K562 (cell line): ENCODE measurements at regions not wholly inside any gene's neighbourhood (a gene's known extent, or its start where the extent isn't known, plus 50 kb on each side); places are given as distances from the start of the nearest gene placed in this dataset.
A peak's percentile ranks its signal among the peaks of the same experiment; 100 is the strongest.
"Not testable (repeated sequence)": the region's sequence is repeated elsewhere in the genome, so short reads cannot be mapped to it uniquely, and the experiment has no call there.

Source experiments
- ATAC-seq: fragments of 200-7000 bp; cut with Tn5 transposase; 3 replicates; pipeline ENCODE4 v1.9.1; 2020; ENCODE audit warnings: moderate library complexity
- BruUV-seq: library from RNA; stranded (reverse); fragments of 400-500 nt; replicated peaks from 2 replicates; lab custom pipeline; 2021; lab: Mats Ljungman, UMichigan
- CTCF ChIA-PET: fragments of 300-600 bp; formaldehyde crosslinking; extraction: SDS; loops from one replicate; lab custom pipeline; 2021; ENCODE audit warnings: low intra/inter-chr PET ratio; lab: Yijun Ruan, JAX
- POLR2A ChIA-PET: fragments of 300-600, 350-650 bp; sonication (Branson Sonifier 250); formaldehyde crosslinking; extraction: SDS; loops from one replicate; lab custom pipeline; 2021; ENCODE audit warnings: antibody characterized with exemption, inconsistent platforms; lab: Yijun Ruan, JAX
- DNase-seq, 4 experiments: peaks; one replicate each; pipeline versions ENCODE4 v3.0.0 to v3.0.0-alpha.2; 2011 to 2018; ENCODE audit warnings: low spot score in 3 of 4, mixed read lengths in 3 of 4; ENCODE audit errors: extremely low read depth in 1 of 4
- FAIRE-seq: peaks from 2 replicates; lab custom pipeline; 2011; peaks lifted over from hg19 to GRCh38; lab: Jason Lieb, UNC
- H2AFZ ChIP-seq: 2 replicates; pipeline ENCODE4 v1.6.0; 2011; ENCODE audit warnings: low read depth, low read length, control low read depth, inconsistent platforms
- H3K27ac ChIP-seq: fragments of 200-600 bp; 3 replicates; pipeline ENCODE4 v1.8.0; 2011; ENCODE audit warnings: low read depth, mild to moderate bottlenecking, control low read depth, inconsistent platforms, low read length, moderate library complexity, mixed read lengths; ENCODE audit errors: extremely low read depth
- H3K27me3 ChIP-seq, 2 experiments: fragments of 300-600 bp in 1 of 2; 2 replicates in 1 of 2; 3 replicates in 1 of 2; pipeline versions ENCODE4 v1.6.0 to v1.8.0; 2011; ENCODE audit warnings: inconsistent platforms in 2 of 2, low read length in 2 of 2, mild to moderate bottlenecking in 1 of 2, mixed read lengths in 1 of 2, moderate library complexity in 1 of 2; ENCODE audit not compliant: control insufficient read depth in 2 of 2, insufficient read depth in 2 of 2
- H3K36me3 ChIP-seq: fragments of 300-600 bp; 3 replicates; pipeline ENCODE4 v1.8.0; 2011; ENCODE audit warnings: mild to moderate bottlenecking, low read length, inconsistent platforms; ENCODE audit not compliant: control insufficient read depth, insufficient read depth
- H3K4me1 ChIP-seq, 2 experiments: fragments of 200-600 bp in 1 of 2; replicated peaks in 1 of 2; 2 replicates in 1 of 2; 3 replicates in 1 of 2; pipeline versions ENCODE4 v1.5.1 to v1.8.0; 2011; ENCODE audit warnings: inconsistent platforms in 2 of 2, low read length in 2 of 2, mild to moderate bottlenecking in 1 of 2, mixed read lengths in 1 of 2, moderate library complexity in 1 of 2; ENCODE audit not compliant: control insufficient read depth in 2 of 2, insufficient read depth in 2 of 2
- H3K4me2 ChIP-seq: 2 replicates; pipeline ENCODE4 v1.6.1; 2011; ENCODE audit warnings: low read length, control low read depth, inconsistent platforms, mixed read lengths; ENCODE audit not compliant: insufficient read depth
- H3K4me3 ChIP-seq: fragments of 200-600 bp; sonication (generic), shearing (Covaris generic); 2 replicates; pipeline ENCODE4 v1.5.1; 2016; ENCODE audit warnings: control low read depth, inconsistent platforms
- H3K79me2 ChIP-seq: fragments of 200-600 bp; 3 replicates; pipeline ENCODE4 v1.8.0; 2011; ENCODE audit warnings: low read length, inconsistent platforms; ENCODE audit not compliant: control insufficient read depth, insufficient read depth
- H3K9ac ChIP-seq, 2 experiments: 2 replicates each; pipeline versions ENCODE4 v1.6.0 to v1.6.1; 2011; ENCODE audit warnings: low read depth in 2 of 2, low read length in 2 of 2, control low read depth in 1 of 2, inconsistent platforms in 1 of 2, mild to moderate bottlenecking in 1 of 2, mixed read lengths in 1 of 2; ENCODE audit not compliant: insufficient read depth in 1 of 2
- H3K9me1 ChIP-seq: one replicate; pipeline ENCODE4 v1.6.0; 2011; ENCODE audit warnings: inconsistent platforms, mild to moderate bottlenecking, low read length, moderate library complexity; ENCODE audit not compliant: control insufficient read depth, insufficient read depth
- H3K9me3 ChIP-seq: replicated peaks from 2 replicates; pipeline ENCODE4 v1.5.1; 2011; ENCODE audit warnings: low read depth, low read length, inconsistent platforms; ENCODE audit not compliant: control insufficient read depth, insufficient read depth
- H4K20me1 ChIP-seq: replicated peaks from 2 replicates; pipeline ENCODE4 v1.6.1; 2011; ENCODE audit warnings: low read length, inconsistent platforms, mixed read lengths; ENCODE audit not compliant: control insufficient read depth, insufficient read depth
- ARID1B ChIP-seq: fragments of 450-650 bp; IDR thresholded peaks from 2 replicates; pipeline ENCODE4 v1.6.1; 2016; ENCODE audit warnings: antibody characterized with exemption, mild to moderate bottlenecking, inconsistent platforms
- DIDO1 ChIP-seq: fragments of 450-650 bp; IDR thresholded peaks from 2 replicates; pipeline ENCODE4 v1.6.1; 2016; ENCODE audit warnings: low read depth, missing biosample characterization, missing genetic modification characterization
- HMG20B ChIP-seq: fragments of 250-450 bp; sonication (Bioruptor Pico); IDR thresholded peaks from 2 replicates; pipeline ENCODE4 v1.5.0; 2021; ENCODE audit warnings: mild to moderate bottlenecking
- NFXL1 ChIP-seq: fragments of 450-650 bp; formaldehyde crosslinking; IDR thresholded peaks from 2 replicates; pipeline ENCODE4 v1.4.0; 2021; ENCODE audit warnings: mild to moderate bottlenecking
- PHB2 ChIP-seq: fragments of 450-650 bp; IDR thresholded peaks from 2 replicates; pipeline ENCODE4 v1.6.1; 2017; ENCODE audit warnings: low read depth
- SMC3 ChIP-seq: conservative IDR thresholded peaks from 2 replicates; pipeline ENCODE4 v1.6.1; 2011; ENCODE audit warnings: low read depth, low read length, improper control_type of control experiment; ENCODE audit not compliant: insufficient read depth
- TCF3 ChIP-seq: sonication (generic); formaldehyde crosslinking; IDR thresholded peaks from 2 replicates; pipeline ENCODE4 v1.4.0; 2020; ENCODE audit warnings: mild to moderate bottlenecking, missing genetic modification reagents
- ZNF316 ChIP-seq: fragments of 450-650 bp; IDR thresholded peaks from 2 replicates; pipeline ENCODE4 v1.6.1; 2016
- ZNF324 ChIP-seq: fragments of 250-450 bp; sonication (Bioruptor Pico); IDR thresholded peaks from 2 replicates; pipeline ENCODE4 v1.4.0; 2020; ENCODE audit warnings: mild to moderate bottlenecking
- WGBS: fragments of 100-300 bp; shearing (Covaris generic); methylation state at CpG from one replicate; pipeline ENCODE4 v1.1.6; 2016; ENCODE audit warnings: low coverage, mixed read lengths; ENCODE audit not compliant: insufficient coverage; ENCODE audit errors: missing lambda C conversion rate; 5-methylcytosine and 5-hydroxymethylcytosine counted together
- in situ Hi-C: fragments of 300-500 bp; cut with MboI; formaldehyde crosslinking; loops from 4 replicates; pipeline ENCODE4 v1.15.0; 2018; ENCODE audit warnings: inconsistent platforms, mixed read lengths
- intact Hi-C: fragments of 100-400 bp; cut with micrococcal nuclease; formaldehyde crosslinking; loops from 2 replicates; pipeline ENCODE4 v1.14.2; 2022
- TF ChIP-seq, protein P1 (sequence below): fragments of 450-650 bp; IDR thresholded peaks from 2 replicates; pipeline ENCODE4 v1.6.1; 2018; ENCODE audit not compliant: partially characterized antibody

GRCh38 chr7:92894857-92895256 is 58.5 kb upstream of the CDK6 start:
- H3K27ac ChIP-seq, ATAC-seq, BruUV-seq, H3K9me3 ChIP-seq, H3K9ac ChIP-seq, CTCF ChIA-PET, FAIRE-seq, POLR2A ChIA-PET, H3K79me2 ChIP-seq, H3K9me1 ChIP-seq, H4K20me1 ChIP-seq, DNase-seq, H3K4me2 ChIP-seq, H3K4me3 ChIP-seq, H3K27me3 ChIP-seq, H2AFZ ChIP-seq: not testable (repeated sequence)
- TF ChIP-seq ZNF324 (CRISPR knock-in tag): peak; percentile 95
- TF ChIP-seq, all 486 proteins: peak for 1; not testable (repeated sequence) for 485
- H3K4me1 ChIP-seq, in situ Hi-C loops, intact Hi-C loops, H3K36me3 ChIP-seq: not testable (repeated sequence)
- WGBS: 0% methylated on average over 2 of the region's 2 CpGs

DNA sequence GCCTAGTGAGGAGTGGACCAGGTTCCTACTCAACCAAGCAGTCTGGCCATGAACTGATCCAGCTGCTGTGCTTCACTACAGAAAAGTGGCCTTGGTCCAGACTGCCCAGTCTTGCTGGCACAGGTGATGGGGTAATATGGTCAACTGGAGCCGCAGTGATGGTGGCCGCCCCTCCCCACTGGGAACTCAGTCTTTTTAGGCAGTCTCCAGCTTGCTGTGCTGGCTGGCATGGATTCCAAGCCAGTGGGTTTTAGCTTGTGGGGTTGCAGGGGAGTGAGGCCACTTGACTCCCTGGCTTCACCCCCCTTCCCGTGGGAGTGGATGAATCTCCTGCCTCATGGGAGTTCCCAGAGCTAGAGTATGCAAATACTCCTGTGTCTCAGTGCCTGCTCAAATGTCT is 52.7 kb upstream of the CDK6 start:
- FAIRE-seq: no peak

More for the DNA sequence above, 52.7 kb upstream of the CDK6 start:
- Histone ChIP-seq H4K20me1 (no peaks in the 10 kb centered on the region), H3K79me2 (no peaks in the 10 kb centered on the region), H3K4me2 (no peak overlapping the region), H3K9me3 (no peaks in the 10 kb centered on the region; the same call in 1 of the 2 replicates), H3K4me1 (no peaks in the 10 kb centered on the region), H3K9ac (no peak overlapping the region), H3K4me3 (no peak overlapping the region), H3K36me3 (no peaks in the 10 kb centered on the region), H3K27ac (no peak overlapping the region), H2AFZ (no peak overlapping the region), H3K9me1 (no peaks in the 10 kb centered on the region), H3K27me3 (no peaks in the 10 kb centered on the region)
- ChIA-PET CTCF (no interaction called here), POLR2A (no interaction called here)
- WGBS: 61% methylated on average over 3 of the region's 3 CpGs
- intact Hi-C loops: no loop called here
- in situ Hi-C loops: no loop called here
- TF ChIP-seq DIDO1 (tag): no peak
- TF ChIP-seq ARID1B: no peak
- no peak for TF ChIP-seq TCF3 (CRISPR knock-in tag)
- TF ChIP-seq, protein P1, sequence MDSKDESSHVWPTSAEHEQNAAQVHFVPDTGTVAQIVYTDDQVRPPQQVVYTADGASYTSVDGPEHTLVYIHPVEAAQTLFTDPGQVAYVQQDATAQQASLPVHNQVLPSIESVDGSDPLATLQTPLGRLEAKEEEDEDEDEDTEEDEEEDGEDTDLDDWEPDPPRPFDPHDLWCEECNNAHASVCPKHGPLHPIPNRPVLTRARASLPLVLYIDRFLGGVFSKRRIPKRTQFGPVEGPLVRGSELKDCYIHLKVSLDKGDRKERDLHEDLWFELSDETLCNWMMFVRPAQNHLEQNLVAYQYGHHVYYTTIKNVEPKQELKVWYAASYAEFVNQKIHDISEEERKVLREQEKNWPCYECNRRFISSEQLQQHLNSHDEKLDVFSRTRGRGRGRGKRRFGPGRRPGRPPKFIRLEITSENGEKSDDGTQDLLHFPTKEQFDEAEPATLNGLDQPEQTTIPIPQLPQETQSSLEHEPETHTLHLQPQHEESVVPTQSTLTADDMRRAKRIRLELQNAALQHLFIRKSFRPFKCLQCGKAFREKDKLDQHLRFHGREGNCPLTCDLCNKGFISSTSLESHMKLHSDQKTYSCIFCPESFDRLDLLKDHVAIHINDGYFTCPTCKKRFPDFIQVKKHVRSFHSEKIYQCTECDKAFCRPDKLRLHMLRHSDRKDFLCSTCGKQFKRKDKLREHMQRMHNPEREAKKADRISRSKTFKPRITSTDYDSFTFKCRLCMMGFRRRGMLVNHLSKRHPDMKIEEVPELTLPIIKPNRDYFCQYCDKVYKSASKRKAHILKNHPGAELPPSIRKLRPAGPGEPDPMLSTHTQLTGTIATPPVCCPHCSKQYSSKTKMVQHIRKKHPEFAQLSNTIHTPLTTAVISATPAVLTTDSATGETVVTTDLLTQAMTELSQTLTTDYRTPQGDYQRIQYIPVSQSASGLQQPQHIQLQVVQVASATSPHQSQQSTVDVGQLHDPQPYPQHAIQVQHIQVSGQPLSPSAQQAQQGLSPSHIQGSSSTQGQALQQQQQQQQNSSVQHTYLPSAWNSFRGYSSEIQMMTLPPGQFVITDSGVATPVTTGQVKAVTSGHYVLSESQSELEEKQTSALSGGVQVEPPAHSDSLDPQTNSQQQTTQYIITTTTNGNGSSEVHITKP: no peak
- TF ChIP-seq NFXL1: no peak
- TF ChIP-seq HMG20B (CRISPR knock-in tag): no peak
- TF ChIP-seq PHB2: no peak
- TF ChIP-seq SMC3: no peak
- TF ChIP-seq ZNF316: no peak
- BruUV-seq: no TSS peak
- ATAC-seq (no peak), DNase-seq (no peak)
